IPS DF 4.7 (cell line): ENCODE measurements at regions not wholly inside any gene's neighbourhood (a gene's known extent, or its start where the extent isn't known, plus 50 kb on each side); places are given as distances from the start of the nearest gene placed in this dataset.
"Not testable (repeated sequence)": the region's sequence is repeated elsewhere in the genome, so short reads cannot be mapped to it uniquely, and the experiment has no call there.

Source experiments
- DNase-seq: peaks from one replicate; pipeline ENCODE4 v3.0.0-alpha.2; 2013; ENCODE audit warnings: low spot score; ENCODE audit errors: extremely low read depth

DNA sequence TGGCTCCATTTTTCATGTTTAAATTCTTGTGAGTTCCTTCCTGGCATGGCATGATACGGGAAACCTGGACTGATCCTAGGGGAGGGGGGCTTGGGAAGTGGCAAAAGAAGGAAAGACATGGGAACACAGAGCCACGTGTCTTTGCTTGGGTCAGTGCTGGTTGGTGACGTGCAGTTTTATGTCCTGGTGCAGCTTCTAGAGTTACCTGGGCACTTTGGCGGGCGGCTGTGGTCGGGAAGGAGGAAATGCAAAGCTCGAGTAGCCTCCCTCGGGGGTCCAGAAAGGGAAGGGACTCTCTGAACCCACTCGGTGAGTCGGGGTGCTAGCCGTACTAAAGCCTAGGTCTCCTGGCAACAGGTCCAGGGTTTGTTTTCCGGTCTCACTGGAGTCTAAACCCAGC, 94.6 kb downstream of the APOB start:
- DNase-seq = no peak

DNA sequence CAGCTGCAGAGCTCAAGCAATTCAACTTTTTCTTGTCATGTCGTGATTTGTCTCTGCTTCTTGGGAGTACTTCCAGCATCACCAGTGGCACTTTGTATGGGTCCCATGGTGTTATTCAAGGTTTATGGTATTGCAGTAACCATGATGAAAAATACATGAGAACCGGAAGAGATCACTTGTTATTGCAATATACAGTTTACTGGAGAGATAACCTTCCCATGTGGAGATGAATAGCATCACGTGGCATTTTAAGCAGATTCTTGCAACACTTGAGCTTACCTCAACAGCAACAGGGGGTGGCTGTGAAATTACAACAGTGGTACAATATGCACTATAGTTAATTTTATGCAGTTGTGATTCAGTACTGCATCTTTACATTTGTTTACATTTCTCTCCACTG, 97.4 kb downstream of the APOB start:
- DNase-seq = no peak

DNA sequence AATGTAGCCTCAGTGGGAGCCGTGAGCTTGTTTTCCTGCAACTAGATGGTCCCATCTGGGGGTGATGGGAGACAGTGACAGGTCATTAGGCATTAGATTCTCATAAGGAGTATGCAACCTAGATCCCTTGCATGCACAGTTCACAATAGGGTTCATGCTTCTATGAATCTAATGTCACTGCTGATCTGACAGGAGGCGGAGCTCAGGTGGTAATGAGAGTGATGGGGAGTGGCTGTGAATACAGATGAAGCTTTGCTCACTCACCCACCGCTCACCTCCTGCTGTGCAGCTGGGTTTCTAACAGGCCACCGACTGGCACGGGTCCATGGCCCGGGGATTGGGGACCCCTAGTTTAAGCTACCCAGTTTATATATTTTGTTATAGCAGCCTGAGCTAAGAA, 100.2 kb downstream of the APOB start:
- DNase-seq = not testable (repeated sequence)

DNA sequence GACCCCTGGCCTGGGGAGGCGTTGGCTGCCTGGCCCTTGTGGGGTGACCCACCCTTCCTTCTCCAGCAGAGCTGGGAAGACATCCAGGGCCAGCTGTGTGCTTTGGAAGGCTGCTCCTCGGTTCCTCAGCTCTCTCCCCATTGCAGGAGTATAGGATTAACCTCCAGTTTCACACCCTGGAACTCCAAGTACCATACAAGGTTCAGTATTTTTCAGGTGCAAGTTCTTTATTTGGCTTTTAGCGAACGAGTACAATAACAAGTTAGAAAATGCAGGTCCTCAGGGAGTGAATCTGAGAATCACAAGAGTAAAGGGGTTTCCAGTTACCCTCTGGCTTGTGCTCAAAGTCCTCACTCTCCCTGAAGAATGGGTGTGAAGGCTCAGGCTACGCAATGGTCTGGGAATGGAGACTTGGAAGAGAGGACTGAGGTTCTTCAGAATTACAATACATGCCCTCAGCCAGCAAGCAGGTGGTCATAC, 101.2 kb downstream of the APOB start:
- DNase-seq = no peak

DNA sequence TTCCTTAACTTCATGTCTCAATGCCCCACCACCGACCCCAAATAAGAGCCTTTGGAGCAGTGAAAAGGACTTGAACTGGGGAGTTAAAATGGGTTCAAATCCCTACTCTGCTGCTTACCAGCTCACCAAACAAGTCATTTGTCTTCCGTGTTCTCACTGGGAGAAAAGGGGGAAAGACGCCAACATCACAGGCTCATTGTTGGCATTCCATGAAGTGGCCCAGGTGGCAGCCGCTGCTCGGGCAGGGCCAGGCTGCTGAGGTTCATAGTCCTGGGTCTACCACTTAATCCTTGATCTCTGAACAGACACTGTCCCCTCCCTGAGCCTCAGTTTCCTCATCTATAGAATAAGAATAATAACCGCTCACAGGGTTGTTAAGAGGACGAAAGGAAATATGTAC, 103.0 kb downstream of the APOB start:
- DNase-seq = no peak

DNA sequence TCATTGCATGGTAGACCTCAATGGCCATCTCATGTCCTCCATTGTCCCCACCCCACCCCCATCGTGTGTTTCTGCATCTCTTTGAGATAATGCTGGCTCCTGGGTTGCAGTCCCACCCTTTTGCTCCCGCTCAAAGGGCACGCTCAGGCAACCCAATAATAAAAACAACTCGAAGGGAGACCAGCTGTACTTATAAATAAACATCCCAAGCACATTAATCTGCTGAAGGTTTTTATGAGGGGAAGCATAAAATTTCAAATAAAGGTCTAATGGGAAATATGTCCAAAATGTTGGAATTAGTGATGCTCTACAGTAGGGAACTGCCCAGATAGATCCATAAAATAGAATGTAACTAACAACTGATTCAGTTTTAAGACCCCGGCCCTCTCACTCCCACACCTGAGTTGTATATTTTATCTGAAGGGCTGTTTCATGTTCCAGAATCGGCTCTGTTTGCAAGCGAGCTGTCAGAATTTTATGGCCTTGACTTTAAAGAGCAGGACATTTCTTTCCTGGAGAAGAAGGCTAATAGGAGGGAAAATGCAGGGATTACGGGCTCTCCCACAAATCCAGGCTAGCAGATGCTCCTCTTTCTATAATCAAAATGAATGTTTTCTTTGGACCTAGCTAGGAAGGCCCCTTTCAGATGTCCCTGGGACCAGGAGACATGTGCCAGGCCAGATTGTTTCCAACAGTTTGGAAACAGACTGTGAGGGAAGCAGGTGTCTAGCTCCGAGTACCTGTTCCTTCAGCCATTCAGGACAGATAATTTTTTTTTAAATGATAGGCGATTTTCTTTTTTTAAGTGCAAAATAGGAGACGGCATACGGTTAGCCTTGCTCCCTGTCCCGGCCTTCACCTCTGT, 103.7 kb downstream of the APOB start:
- no peak for DNase-seq

DNA sequence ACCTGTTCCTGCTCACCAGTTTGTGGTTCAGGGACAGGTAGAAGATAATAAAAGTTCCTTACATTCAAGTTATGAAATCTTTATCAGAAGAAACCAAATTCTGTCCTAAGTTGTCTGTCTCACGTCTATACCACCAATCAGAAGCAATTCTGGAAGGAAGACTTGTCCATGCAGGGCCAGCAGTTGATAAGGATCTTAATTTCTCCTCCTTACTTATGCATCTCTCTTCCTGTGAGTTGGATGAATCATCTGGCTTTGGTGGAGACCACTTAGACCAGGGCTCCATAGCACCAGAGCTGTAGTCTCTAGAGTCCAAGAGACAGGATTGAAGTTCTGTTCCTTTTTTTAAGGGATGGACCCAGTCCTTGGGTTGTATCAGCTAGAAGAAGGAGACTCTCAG, 106.5 kb downstream of the APOB start:
- no peak for DNase-seq

DNA sequence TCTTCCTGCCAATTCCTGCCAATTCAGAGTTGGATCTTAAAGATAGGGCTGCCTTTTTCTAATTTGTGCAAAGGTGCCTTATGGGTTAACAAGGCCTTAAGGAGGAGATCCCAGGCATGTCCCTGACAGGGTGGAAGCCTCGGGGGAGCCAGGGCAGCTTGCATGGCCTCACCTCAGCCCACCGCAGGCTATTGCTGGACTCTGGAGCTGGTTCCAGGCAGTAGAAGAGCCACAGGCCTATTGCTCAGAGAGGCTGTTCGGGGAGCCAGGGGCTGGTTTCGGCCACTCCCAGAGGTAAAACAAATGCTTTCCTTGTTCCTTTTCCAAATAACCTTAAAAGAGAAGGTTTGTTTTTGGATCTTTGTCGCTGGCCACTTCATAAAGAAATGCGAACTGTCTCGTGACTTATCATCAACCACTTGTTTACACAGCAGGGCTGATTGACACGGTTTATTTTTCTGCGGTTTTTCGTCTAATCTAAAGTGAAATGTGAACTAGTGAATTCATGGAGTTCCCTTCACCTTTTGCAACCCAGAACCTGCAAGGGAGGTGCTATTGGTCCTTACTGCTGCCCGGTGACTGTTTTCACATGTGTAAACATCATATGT, 108.6 kb downstream of the APOB start:
- DNase-seq = no peak

DNA sequence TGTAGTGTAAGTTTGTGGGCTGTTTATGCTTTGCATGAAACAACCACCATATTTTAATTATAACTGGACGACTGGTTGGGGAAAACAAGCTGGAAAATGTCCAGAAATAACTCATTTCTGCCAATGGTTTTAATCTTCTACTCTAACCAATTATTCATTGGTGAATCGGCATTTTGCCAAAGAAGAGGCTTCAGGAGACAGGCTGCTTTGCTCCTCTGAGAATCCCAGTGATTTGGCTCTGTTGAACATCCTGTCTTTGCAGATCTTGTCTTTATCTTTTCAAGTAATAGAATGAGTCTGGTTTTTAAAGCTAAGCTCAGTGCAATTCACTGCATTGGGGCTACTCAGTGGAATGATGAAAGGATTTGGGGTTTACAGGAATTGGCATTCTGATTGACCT, 109.6 kb downstream of the APOB start:
- no peak for DNase-seq

DNA sequence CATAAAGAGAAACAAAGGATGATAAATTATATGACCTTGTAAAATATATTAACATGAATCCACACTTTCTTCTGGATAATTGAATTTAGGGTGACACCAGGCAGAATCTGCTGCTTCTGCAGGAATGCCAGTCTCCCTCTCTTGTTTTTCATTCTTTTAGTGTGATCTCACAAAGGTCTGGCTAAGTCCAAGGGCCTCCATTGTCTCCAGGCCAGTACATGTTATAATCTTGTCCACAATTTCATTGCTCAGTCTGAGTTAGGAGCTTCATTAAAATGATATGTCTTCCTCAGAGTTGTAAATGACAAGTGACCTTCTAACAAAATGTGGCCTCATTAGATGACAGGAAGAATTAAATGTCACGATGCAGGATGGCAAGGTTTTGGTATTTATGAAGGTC, 110.2 kb downstream of the APOB start:
- no peak for DNase-seq

DNA sequence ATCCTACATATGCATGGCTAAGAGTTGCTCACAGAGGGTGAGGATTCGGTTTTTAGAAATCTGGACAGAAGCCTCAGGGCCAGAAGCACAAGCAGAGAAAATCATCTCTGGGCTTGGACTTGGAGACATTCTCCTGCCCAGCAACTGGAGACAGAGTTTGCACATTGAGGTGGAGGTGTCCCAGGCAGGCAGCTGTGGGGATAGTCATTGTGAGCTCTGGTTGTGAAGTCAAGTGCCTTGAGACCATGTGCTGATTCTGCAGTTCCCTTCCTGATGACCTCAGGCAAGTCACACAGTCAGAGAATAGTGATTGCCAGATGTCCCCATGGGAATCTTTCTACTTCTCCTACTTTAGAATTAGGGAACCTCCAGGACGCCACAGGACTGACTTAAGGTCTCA, 108.4 kb upstream of the LDAH start:
- DNase-seq = no peak

DNA sequence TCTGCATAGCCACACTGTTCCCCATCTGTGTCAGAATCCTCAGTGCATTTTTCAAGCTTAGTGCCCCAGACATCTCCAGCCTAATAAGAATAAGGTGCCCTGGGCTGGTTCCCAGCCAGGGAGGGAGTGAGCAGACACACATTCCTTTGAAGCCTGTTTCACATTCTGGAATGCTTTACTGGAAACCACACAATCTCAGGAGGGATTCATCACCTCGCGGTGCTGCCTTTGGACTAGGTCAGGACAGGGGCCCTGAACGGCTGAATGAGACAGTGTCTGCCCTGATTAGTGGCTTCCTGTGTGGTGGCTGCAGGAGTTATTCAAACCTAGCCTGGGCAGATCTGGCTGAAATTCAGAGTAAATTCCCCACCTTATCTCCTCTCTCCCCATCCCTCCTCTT, 108.0 kb upstream of the LDAH start:
- DNase-seq = no peak

DNA sequence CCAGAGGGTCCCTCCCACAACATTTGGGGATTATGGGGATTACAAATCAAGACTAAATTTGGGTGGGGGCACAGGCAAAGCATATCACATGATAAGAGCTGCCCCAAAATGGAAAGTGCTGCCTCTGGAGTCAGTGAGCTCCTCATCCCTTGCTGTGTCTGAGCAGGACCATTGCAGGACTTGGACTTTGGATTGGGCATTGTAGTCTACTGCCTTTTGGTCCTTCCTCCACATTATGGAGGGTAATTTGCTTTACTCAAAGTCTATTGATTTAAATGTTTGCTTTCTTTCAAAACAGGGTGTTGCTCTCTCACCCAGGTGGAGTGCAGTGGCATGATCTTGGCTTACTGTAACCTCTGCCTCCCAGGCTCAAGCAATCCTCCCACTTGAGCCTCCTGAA, 106.8 kb upstream of the LDAH start:
- DNase-seq = no peak

DNA sequence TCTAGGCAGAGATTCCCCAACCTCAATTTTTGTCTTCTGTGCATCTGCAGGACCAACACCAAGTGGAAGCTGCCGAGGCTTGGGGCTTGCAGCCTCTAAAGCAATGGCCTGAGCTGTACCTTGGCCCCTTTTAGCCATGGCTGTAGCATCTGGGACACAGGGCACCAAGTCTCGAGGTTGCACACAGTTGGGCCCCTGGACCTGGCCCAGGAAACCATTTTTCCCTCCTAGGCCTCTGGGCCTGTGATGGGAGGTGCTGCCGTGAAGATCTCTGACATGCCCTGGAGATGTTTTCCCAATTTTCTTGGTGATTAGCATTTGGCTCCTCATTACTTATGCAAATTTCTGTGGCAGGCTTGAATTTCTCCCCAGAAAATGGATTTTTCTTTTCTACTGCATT, 105.7 kb upstream of the LDAH start:
- no peak for DNase-seq

DNA sequence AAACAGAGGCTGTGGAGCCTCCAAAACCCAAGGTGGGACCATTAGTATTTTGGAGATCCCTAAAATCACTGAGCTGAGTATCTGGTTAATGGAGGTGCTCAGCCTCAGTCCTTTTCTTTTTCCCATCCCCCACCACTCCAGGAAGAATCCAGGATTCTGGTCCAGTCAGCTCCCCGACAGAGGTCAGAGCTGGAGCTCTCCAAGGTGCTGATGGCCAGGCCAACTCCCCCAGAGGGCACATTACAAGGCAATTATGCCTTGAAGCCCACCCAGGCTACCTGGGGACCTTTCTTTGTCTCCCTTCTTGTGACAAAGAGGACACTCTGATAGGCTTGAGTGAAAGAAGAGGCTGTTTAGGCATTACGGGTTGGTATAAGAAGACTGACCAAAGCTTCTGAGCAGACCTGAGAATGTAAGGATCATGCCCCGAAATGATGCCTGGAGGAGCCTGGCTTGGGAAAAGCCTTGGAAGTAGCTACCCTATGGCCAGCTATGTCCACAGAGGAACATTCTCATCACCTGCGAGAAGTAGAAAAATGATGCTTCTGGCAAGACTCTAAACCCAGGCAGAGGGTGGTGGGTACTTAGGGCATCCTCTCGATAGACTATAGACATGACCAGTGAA, 102.5 kb upstream of the LDAH start:
- peak; percentile 16 for DNase-seq

DNA sequence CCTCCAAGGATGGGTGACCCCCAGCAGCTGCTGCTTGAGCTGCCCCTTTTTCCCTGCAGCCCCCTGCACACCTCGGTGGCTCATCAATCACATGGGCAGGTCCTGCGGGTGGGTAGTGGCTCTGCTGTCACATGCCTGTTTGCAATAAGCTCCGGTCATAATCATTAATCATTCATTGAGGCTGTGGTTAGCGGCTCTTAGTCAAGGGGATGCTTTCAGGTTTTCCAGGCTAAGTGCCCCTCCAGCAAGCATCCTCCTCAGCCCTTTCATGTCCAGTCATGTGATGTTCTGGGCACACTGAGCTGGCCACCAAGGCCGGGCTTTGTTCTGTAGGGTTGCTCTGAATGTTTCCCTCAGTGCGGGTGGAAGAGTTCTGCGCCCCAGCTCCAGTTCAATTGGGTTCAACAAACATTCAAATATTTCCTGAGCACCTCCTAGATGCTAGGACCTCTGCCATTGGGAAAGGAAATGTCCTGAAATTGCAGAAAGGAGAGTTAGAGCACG, 96.4 kb upstream of the LDAH start:
- DNase-seq = no peak

DNA sequence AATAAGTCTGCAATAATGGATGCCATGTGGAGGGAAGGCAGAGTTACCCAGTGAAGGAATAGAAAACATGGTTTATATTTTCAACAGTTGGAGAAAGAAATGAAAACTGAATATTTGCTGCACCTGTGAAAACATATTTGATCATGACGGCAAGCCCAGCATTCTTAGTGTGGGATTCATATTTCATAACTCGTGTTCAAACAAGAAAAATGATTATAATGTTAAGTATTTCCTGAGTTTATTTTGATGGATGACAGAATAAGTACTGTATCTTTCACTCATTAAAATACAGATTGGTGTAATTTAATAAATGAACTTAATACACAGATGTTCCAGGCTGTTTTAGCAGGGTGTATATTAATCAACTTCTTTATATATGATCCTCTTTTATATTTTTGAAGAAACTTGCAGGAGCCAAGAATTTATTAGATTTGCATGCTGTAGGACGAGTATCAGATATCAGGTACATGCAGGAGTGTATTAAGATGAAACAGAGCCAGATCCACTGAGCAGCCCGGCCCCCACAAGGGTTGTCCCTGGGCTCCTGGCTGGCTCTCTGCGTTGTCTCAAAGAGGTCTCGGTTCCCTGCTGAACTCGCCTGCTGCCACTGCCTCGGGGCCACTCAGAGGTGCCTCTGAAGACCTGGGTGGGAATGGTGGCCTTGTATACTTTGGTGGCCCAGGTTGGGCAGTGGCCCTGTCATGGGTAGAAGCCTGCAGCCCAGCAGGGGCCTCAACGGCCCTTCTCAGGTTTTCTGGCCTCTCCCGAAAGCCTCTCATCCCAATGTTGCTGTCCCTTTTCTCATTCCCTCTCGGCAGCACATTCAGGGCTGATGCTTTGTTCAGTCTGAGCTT, 95.0 kb upstream of the LDAH start:
- no peak for DNase-seq

DNA sequence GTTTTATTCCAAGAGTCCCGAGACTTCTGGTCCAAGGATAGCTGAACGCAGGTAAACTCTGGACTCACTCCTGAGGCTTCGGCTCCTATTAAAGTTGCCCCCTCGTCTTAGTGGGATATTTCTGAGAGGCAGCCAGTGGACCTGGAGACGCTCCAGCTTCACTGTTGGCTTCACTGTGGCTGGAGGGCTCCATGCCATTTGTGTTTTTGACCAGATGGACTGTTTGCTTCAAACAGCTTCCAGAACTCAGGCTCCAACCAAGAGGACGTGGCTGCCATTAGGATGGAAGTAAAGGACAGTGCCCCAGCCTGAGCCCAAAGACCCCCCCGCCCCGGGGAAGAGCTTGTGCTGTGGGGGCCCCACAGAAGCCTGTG, 94.4 kb upstream of the LDAH start:
- no peak for DNase-seq

DNA sequence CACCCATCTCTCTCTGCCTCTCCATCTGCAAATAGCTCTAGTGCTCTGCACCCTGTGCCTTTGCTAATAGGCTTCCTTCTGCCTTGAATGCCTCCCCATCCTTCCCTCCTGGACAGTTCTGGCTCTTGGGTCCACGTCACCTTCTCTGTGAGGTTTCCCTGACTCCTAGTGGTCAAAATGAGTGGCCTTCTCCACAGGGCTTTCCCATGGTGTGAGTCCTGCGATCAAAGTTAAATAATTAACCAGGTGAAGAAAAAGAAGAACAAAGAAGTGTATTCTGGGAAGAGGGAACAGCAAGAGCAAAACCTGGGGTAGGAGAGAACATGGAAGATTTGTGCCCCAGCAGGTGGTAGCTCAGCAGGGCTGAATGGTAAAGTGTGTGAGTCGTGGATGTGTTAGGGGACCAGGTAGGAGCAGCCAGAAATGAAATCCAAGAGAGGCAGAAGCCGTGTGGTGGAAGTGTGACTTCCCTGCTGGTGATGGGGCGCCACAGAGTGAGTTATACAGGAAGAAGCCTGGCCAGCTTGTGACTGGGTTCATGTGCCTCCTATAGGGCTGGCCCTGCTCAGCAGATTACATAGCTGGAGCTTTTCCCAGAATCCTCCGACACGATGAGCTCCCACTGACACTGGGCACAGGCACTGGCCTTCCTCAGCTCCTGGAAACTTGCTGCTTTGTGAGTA, 93.8 kb upstream of the LDAH start:
- DNase-seq = no peak

DNA sequence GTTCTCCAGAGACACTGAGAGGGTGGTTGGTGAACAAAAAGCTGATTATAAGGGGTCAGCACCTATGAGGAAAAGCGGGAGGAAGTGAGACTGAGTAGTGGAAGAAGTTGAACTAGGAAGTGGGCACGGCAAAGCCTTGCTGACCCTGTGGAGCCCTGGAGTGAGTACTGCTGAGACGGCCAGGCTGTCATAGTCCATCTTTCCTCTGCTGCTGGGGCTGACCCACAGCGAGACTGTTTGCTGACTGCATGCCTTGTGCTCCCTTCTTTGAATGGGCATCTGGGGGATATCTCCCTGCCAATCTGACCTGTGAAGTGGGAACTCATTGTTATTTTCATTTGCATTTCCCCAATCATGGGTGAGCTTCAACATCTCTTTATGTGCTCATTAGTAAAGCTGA, 92.4 kb upstream of the LDAH start:
- no peak for DNase-seq

DNA sequence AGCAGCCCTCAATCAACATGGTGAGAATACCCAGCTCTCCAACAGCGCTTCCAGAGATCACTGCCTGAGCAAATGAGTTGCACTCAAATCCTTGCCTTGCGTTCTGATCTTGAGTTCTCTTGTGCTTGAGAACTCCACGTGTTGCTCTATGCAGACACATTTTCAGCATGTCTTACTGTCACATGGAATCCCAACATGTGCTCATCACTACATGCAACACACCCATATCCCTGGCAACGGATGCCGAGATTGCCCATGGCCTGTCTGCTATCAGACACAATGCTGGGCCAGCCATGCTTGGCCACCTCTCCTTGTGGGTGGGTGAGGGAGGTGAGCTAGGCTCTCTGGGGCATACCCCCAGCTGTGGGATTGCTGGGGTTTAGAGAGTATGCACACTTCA, 91.9 kb upstream of the LDAH start:
- DNase-seq = no peak
